ENCODE measurements at regions not wholly inside any gene's neighbourhood (a gene's known extent, or its start where the extent isn't known, plus 50 kb on each side); places are given as distances from the start of the nearest gene placed in this dataset.

- H3K36me3 ChIP-seq (ENCODE audit: control insufficient read depth, insufficient read depth, low read length), result no peaks in the 10 kb centered on the region
- H3K27me3 ChIP-seq (ENCODE audit: control insufficient read depth, insufficient read depth, low read length, poor library complexity, severe bottlenecking), result no peaks in the 10 kb centered on the region
- WGBS, 2 experiments, result 94 to 96% methylated on average over 5 of the region's 6 CpGs
- no peak overlapping the region for H3K27ac ChIP-seq (ENCODE audit: insufficient read depth, low read depth, low read length, poor library complexity, severe bottlenecking)
- H3K4me1 ChIP-seq (ENCODE audit: control insufficient read depth, insufficient read depth, low read length), result no peaks in the 10 kb centered on the region
- H3K4me3 ChIP-seq (ENCODE audit: insufficient read depth, low read depth, low read length), result no peak overlapping the region
- H3K9me3 ChIP-seq (ENCODE audit: control insufficient read depth, low read length), result no peaks in the 10 kb centered on the region
Observed at GRCh38 chr9:108290839-108291585, 564.8 kb downstream of the ACTL7B start.

DNA sequence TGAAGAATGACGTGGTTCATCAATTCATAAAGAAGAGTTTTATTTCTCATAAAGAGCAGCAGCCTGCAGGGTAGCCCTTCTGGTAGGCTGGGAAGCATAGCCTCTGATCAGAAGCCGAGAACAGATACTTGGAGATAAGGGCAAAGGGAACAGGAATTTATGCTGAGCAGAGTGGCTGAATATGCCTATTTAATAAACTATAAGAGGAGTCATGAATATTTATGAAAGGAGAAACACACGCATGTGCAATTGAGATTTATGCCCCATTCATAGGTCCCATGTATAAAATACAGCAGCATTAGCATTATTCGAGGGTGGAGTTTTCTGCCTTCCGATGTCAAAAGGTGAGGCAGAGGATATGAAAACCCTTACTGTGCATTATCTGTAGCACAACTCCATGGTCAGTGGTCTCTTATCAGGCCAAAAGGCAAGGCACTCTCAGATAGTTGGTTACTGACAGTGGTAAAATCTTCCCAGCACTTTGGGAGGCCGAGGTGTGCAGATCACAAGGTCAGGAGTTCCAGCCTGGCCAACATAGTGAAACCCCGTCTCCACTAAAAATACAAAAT lies 569.1 kb downstream of the ACTL7B start:
- no peak overlapping the region for H3K4me3 ChIP-seq (ENCODE audit: insufficient read depth, low read depth, low read length)
- no peaks in the 10 kb centered on the region for H3K27me3 ChIP-seq (ENCODE audit: control insufficient read depth, insufficient read depth, low read length, poor library complexity, severe bottlenecking)
- H3K27ac ChIP-seq (ENCODE audit: insufficient read depth, low read depth, low read length, poor library complexity, severe bottlenecking), result no peak overlapping the region
- no peaks in the 10 kb centered on the region for H3K36me3 ChIP-seq (ENCODE audit: control insufficient read depth, insufficient read depth, low read length)
- 88 to 94% methylated on average over 7 of the region's 7 CpGs for whole genome bisulfite sequencing, 2 experiments
- H3K4me1 ChIP-seq (ENCODE audit: control insufficient read depth, insufficient read depth, low read length), result no peaks in the 10 kb centered on the region
- H3K9me3 ChIP-seq (ENCODE audit: control insufficient read depth, low read length), result no peaks in the 10 kb centered on the region

GRCh38 chr9:108283696-108284095 lies 572.1 kb downstream of the ACTL7B start:
- Histone ChIP-seq H3K36me3 (ENCODE audit: control insufficient read depth, insufficient read depth, low read length) (no peaks in the 10 kb centered on the region), H3K27ac (ENCODE audit: insufficient read depth, low read depth, low read length, poor library complexity, severe bottlenecking) (no peak overlapping the region), H3K27me3 (ENCODE audit: control insufficient read depth, insufficient read depth, low read length, poor library complexity, severe bottlenecking) (no peaks in the 10 kb centered on the region), H3K4me1 (ENCODE audit: control insufficient read depth, insufficient read depth, low read length) (no peaks in the 10 kb centered on the region), H3K4me3 (ENCODE audit: insufficient read depth, low read depth, low read length) (no peak overlapping the region), H3K9me3 (ENCODE audit: control insufficient read depth, low read length) (no peaks in the 10 kb centered on the region)
- WGBS, 2 experiments, result 95 to 96% methylated on average over 6 of the region's 6 CpGs

DNA sequence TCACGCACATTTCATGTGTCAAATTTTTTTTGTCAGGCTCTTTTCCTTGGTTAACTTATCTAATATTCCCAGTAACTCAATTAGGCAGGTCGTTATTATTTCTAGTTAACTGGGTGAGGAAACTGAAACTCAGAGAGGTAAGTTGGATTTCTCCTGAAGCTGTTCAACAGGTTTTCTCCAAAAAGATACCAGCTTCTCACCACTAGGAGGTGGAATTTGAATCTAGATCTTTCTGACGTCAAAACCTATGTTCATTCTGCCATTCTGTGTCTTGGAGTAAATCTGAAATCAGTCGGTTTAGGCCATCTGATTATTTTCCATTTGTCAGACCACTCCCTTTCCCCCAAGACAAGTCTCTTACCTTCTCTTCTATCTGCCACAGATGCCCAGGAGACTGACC lies 572.9 kb downstream of the ACTL7B start:
- Histone ChIP-seq H3K36me3 (ENCODE audit: control insufficient read depth, insufficient read depth, low read length) (no peaks in the 10 kb centered on the region), H3K27me3 (ENCODE audit: control insufficient read depth, insufficient read depth, low read length, poor library complexity, severe bottlenecking) (no peaks in the 10 kb centered on the region), H3K4me1 (ENCODE audit: control insufficient read depth, insufficient read depth, low read length) (no peaks in the 10 kb centered on the region), H3K27ac (ENCODE audit: insufficient read depth, low read depth, low read length, poor library complexity, severe bottlenecking) (no peak overlapping the region), H3K9me3 (ENCODE audit: control insufficient read depth, low read length) (no peaks in the 10 kb centered on the region), H3K4me3 (ENCODE audit: insufficient read depth, low read depth, low read length) (no peak overlapping the region)
- 74 to 85% methylated on average over 3 to 4 of the region's 4 CpGs for WGBS, 2 experiments

DNA sequence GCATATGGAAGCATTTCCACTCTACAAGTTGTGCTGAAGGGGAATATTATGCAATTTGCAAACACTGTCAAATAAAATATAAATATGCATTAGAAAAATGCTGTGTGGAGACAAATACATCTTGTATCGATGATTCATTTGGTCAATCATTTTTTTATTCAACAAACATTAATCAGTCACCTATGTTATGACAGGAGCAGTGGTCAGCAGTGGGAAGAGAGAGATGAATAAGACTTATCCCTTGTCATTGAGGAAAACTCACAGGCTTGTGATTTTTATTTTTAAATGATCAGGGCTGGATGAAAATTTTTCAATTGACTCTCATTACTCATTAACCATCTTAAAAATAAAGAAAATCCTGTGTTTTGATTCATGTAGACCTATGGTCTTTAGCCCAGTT lies 574.1 kb downstream of the ACTL7B start:
- Histone ChIP-seq H3K27me3 (ENCODE audit: control insufficient read depth, insufficient read depth, low read length, poor library complexity, severe bottlenecking) (no peaks in the 10 kb centered on the region), H3K4me3 (ENCODE audit: insufficient read depth, low read depth, low read length) (no peak overlapping the region), H3K9me3 (ENCODE audit: control insufficient read depth, low read length) (no peaks in the 10 kb centered on the region), H3K27ac (ENCODE audit: insufficient read depth, low read depth, low read length, poor library complexity, severe bottlenecking) (no peak overlapping the region), H3K36me3 (ENCODE audit: control insufficient read depth, insufficient read depth, low read length) (no peaks in the 10 kb centered on the region), H3K4me1 (ENCODE audit: control insufficient read depth, insufficient read depth, low read length) (no peaks in the 10 kb centered on the region)
- 100% methylated on average over 1 of the region's 1 CpG; no CpG with 5 or more reads in 1 of the 2 experiments for WGBS, 2 experiments

DNA sequence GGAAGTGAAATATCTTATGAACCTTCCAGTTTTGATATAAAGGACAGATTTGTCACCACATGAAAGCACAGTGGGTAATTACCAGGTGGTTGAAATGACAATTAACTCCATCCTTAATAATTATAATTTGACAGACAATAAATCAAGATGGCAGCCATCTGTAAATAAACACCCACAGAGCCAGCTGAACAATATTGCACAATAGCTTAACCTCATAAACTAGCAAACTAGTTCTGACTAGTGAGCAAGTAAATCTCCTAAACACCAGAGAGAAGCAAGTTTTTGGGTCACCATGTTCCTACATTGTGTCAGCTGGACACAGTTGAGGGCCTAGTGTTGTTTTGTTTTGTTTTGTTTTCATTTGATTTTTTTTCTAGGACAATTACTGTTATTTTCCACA lies 577.4 kb downstream of the ACTL7B start:
- Histone ChIP-seq H3K27me3 (ENCODE audit: control insufficient read depth, insufficient read depth, low read length, poor library complexity, severe bottlenecking) (no peaks in the 10 kb centered on the region), H3K4me1 (ENCODE audit: control insufficient read depth, insufficient read depth, low read length) (no peaks in the 10 kb centered on the region), H3K36me3 (ENCODE audit: control insufficient read depth, insufficient read depth, low read length) (no peaks in the 10 kb centered on the region), H3K27ac (ENCODE audit: insufficient read depth, low read depth, low read length, poor library complexity, severe bottlenecking) (no peak overlapping the region), H3K4me3 (ENCODE audit: insufficient read depth, low read depth, low read length) (no peak overlapping the region), H3K9me3 (ENCODE audit: control insufficient read depth, low read length) (no peaks in the 10 kb centered on the region)

GRCh38 chr9:108277216-108277615 lies 578.6 kb downstream of the ACTL7B start:
- Histone ChIP-seq H3K4me1 (ENCODE audit: control insufficient read depth, insufficient read depth, low read length) (peaks cover 3% of the 10 kb centered on the region), H3K36me3 (ENCODE audit: control insufficient read depth, insufficient read depth, low read length) (no peaks in the 10 kb centered on the region), H3K27me3 (ENCODE audit: control insufficient read depth, insufficient read depth, low read length, poor library complexity, severe bottlenecking) (no peaks in the 10 kb centered on the region), H3K9me3 (ENCODE audit: control insufficient read depth, low read length) (no peaks in the 10 kb centered on the region), H3K27ac (ENCODE audit: insufficient read depth, low read depth, low read length, poor library complexity, severe bottlenecking) (no peak overlapping the region), H3K4me3 (ENCODE audit: insufficient read depth, low read depth, low read length) (no peak overlapping the region)

DNA sequence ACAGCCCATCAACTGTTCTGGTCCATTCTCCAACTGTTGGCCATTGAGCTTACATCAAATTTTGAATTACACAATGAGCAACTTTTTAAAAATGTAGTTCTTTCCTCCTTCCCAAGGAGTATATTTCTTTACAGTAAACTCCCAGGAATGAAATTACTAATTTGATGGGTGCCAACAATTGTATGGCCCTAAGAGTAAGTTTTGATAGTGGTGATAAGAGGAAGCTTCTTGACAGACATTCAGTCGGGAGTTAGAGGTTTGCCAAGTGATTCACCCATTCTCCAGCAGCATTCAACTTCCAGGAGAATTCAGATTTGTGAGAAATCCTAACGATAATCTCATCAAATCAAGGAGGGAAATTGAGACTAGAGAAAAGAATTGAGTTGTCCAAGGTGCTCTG lies 579.9 kb downstream of the ACTL7B start:
- no peaks in the 10 kb centered on the region for H3K27me3 ChIP-seq (ENCODE audit: control insufficient read depth, insufficient read depth, low read length, poor library complexity, severe bottlenecking)
- H3K4me1 ChIP-seq (ENCODE audit: control insufficient read depth, insufficient read depth, low read length), result peaks cover 14% of the 10 kb centered on the region
- WGBS, 2 experiments, result 92 to 93% methylated on average over 2 of the region's 2 CpGs
- H3K27ac ChIP-seq (ENCODE audit: insufficient read depth, low read depth, low read length, poor library complexity, severe bottlenecking), result no peak overlapping the region
- H3K4me3 ChIP-seq (ENCODE audit: insufficient read depth, low read depth, low read length), result no peak overlapping the region
- no peaks in the 10 kb centered on the region for H3K9me3 ChIP-seq (ENCODE audit: control insufficient read depth, low read length)
- no peaks in the 10 kb centered on the region for H3K36me3 ChIP-seq (ENCODE audit: control insufficient read depth, insufficient read depth, low read length)

DNA sequence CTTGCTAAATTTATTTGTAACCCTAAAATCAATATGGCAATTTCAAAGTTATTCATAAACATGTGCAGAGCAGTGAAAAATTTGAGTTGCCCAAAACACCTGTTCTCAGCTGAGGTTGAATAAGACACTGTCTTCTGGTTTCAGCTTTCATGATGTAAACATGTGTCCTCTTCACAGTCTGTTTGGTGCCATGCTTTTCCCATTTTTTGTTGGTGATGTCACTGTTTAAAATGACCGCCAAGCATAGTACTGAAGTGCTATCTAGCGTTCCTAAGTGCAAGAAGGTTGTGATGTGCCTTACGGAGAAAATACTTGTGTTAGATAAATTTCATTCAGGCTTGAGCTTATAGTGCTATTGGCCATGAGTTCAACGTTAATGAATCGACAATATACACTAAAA lies 580.8 kb downstream of the ACTL7B start:
- Histone ChIP-seq H3K4me1 (ENCODE audit: control insufficient read depth, insufficient read depth, low read length) (peaks cover 14% of the 10 kb centered on the region), H3K4me3 (ENCODE audit: insufficient read depth, low read depth, low read length) (no peak overlapping the region), H3K27me3 (ENCODE audit: control insufficient read depth, insufficient read depth, low read length, poor library complexity, severe bottlenecking) (no peaks in the 10 kb centered on the region), H3K9me3 (ENCODE audit: control insufficient read depth, low read length) (no peaks in the 10 kb centered on the region), H3K36me3 (ENCODE audit: control insufficient read depth, insufficient read depth, low read length) (no peaks in the 10 kb centered on the region), H3K27ac (ENCODE audit: insufficient read depth, low read depth, low read length, poor library complexity, severe bottlenecking) (no peak overlapping the region)
- 89 to 96% methylated on average over 4 to 5 of the region's 5 CpGs for WGBS, 2 experiments

DNA sequence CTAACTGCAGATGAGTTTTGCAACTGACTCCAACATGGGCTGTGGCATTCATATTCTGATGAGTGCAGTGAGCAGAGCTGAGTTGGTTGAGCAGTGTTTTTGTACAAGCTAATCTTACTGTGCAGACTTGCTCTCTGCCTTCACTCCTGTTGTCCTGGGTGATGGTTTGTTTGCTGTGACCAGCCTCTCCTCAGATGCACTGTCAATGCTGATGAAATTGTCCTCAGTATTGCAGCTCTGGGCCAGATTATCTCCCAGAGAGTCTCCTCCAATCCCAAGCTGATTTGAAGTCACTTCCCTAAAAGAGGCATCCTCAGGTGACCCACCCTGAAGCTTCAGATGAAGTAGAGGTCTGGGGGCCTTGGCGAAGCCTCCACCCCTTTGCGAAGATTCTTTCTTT lies 581.8 kb downstream of the ACTL7B start:
- Histone ChIP-seq H3K27me3 (ENCODE audit: control insufficient read depth, insufficient read depth, low read length, poor library complexity, severe bottlenecking) (no peaks in the 10 kb centered on the region), H3K36me3 (ENCODE audit: control insufficient read depth, insufficient read depth, low read length) (no peaks in the 10 kb centered on the region), H3K9me3 (ENCODE audit: control insufficient read depth, low read length) (no peaks in the 10 kb centered on the region), H3K27ac (ENCODE audit: insufficient read depth, low read depth, low read length, poor library complexity, severe bottlenecking) (no peak overlapping the region), H3K4me1 (ENCODE audit: control insufficient read depth, insufficient read depth, low read length) (peaks cover 14% of the 10 kb centered on the region), H3K4me3 (ENCODE audit: insufficient read depth, low read depth, low read length) (no peak overlapping the region)
- 88 to 90% methylated on average over 2 of the region's 2 CpGs for WGBS, 2 experiments
